H1 (cell line): ENCODE measurements at regions not wholly inside any gene's neighbourhood (a gene's known extent, or its start where the extent isn't known, plus 50 kb on each side); places are given as distances from the start of the nearest gene placed in this dataset.

Experiments used
- CTCF ChIA-PET: fragments of 300-600 bp; sonication (Branson Sonifier 250); formaldehyde crosslinking; loops from one replicate; lab custom pipeline; 2021; ENCODE audit not compliant: partially characterized antibody; lab: Charles Lee
- POLR2A ChIA-PET: fragments of 300-600 bp; sonication (Branson Sonifier 250); formaldehyde crosslinking; loops from one replicate; lab custom pipeline; 2021; ENCODE audit warnings: inconsistent platforms; ENCODE audit not compliant: partially characterized antibody; lab: Charles Lee
- DNase-seq, 2 experiments: peaks; one replicate each; pipeline versions ENCODE4 v3.0.0 to v3.0.0-alpha.2; 2010 to 2022; ENCODE audit warnings: low spot score in 2 of 2, low read depth in 1 of 2, mixed read lengths in 1 of 2
- FAIRE-seq: peaks from 2 replicates; lab custom pipeline; 2011; peaks lifted over from hg19 to GRCh38; lab: Jason Lieb, UNC
- H2AFZ ChIP-seq: 2 replicates; pipeline ENCODE4 v1.8.1; 2012; ENCODE audit warnings: low read length, inconsistent platforms
- H2AK5ac ChIP-seq: 2 replicates; pipeline ENCODE4 v1.6.1; 2013; ENCODE audit warnings: low read depth, low read length
- H2BK120ac ChIP-seq: replicated peaks from 2 replicates; pipeline ENCODE3; 2013; ENCODE audit warnings: low read depth, low read length, inconsistent platforms
- H2BK12ac ChIP-seq: 2 replicates; pipeline ENCODE4 v1.6.1; 2013; ENCODE audit warnings: low read depth, low read length
- H2BK15ac ChIP-seq: 2 replicates; pipeline ENCODE4 v1.6.1; 2013; ENCODE audit warnings: low read length
- H2BK20ac ChIP-seq: 2 replicates; pipeline ENCODE4 v1.6.1; 2013; ENCODE audit warnings: low read length
- H2BK5ac ChIP-seq: 2 replicates; pipeline ENCODE4 v1.6.1; 2013; ENCODE audit warnings: low read depth, low read length
- H3K14ac ChIP-seq: 2 replicates; pipeline ENCODE4 v1.6.1; 2013; ENCODE audit warnings: inconsistent platforms; ENCODE audit not compliant: insufficient read length
- H3K18ac ChIP-seq: 2 replicates; pipeline ENCODE4 v1.6.1; 2013; ENCODE audit warnings: low read length; ENCODE audit errors: extremely low read depth
- H3K23ac ChIP-seq: 2 replicates; pipeline ENCODE4 v1.6.1; 2013; ENCODE audit warnings: inconsistent platforms; ENCODE audit not compliant: insufficient read length
- H3K23me2 ChIP-seq: 2 replicates; pipeline ENCODE4 v1.6.1; 2013; ENCODE audit warnings: low read depth, low read length
- H3K27ac ChIP-seq: 2 replicates; pipeline ENCODE4 v1.6.1; 2011; ENCODE audit warnings: low read depth, low read length, inconsistent platforms
- H3K27me3 ChIP-seq, 4 experiments: replicated peaks in 1 of 4; 1 replicate in 1 of 4; 2 replicates in 3 of 4; pipeline versions ENCODE4 v1.6.1 to v1.8.1; 2011 to 2013; ENCODE audit warnings: low read length in 3 of 4, mild to moderate bottlenecking in 3 of 4, inconsistent platforms in 2 of 4, mixed read lengths in 2 of 4, moderate library complexity in 1 of 4; ENCODE audit not compliant: control insufficient read depth in 3 of 4, insufficient read depth in 3 of 4; ENCODE audit errors: extremely low read depth in 1 of 4
- H3K36me3 ChIP-seq, 4 experiments: 2 replicates each; pipeline versions ENCODE4 v1.6.1 to v1.8.1; 2011 to 2013; ENCODE audit warnings: mild to moderate bottlenecking in 4 of 4, low read length in 3 of 4, moderate library complexity in 2 of 4, control low read depth in 1 of 4, inconsistent platforms in 1 of 4; ENCODE audit not compliant: insufficient read depth in 4 of 4, control insufficient read depth in 2 of 4
- H3K4ac ChIP-seq: replicated peaks from 2 replicates; pipeline ENCODE3; 2013; ENCODE audit warnings: low read length, low read depth, mixed read lengths, inconsistent platforms; ENCODE audit not compliant: insufficient read length
- H3K4me1 ChIP-seq, 4 experiments: replicated peaks in 1 of 4; 1 replicate in 1 of 4; 2 replicates in 3 of 4; pipeline versions ENCODE4 v1.6.1 to v1.8.1; 2011 to 2013; ENCODE audit warnings: low read length in 3 of 4, inconsistent platforms in 2 of 4, mixed read lengths in 1 of 4; ENCODE audit not compliant: insufficient read depth in 4 of 4, control insufficient read depth in 3 of 4
- H3K4me2 ChIP-seq, 2 experiments: 2 replicates each; pipeline versions ENCODE4 v1.6.1 to v1.8.1; 2011 to 2013; ENCODE audit warnings: low read depth in 2 of 2, low read length in 2 of 2, control low read depth in 1 of 2, inconsistent platforms in 1 of 2, mild to moderate bottlenecking in 1 of 2; ENCODE audit not compliant: insufficient read depth in 1 of 2
- H3K4me3 ChIP-seq, 4 experiments: fragments of 200-600, 300-600 bp in 1 of 4; sonication (generic), shearing (Covaris generic), sonication (Bioruptor Twin) in 1 of 4; 2 replicates each; pipeline versions ENCODE4 v1.5.1 to v1.8.1; 2011 to 2016; ENCODE audit warnings: low read length in 4 of 4, low read depth in 3 of 4, control low read depth in 2 of 4, inconsistent platforms in 2 of 4, mild to moderate bottlenecking in 2 of 4, mixed read lengths in 1 of 4, moderate library complexity in 1 of 4; ENCODE audit not compliant: insufficient read depth in 2 of 4; ENCODE audit errors: extremely low read depth in 1 of 4
- H3K56ac ChIP-seq: replicated peaks from 2 replicates; pipeline ENCODE3; 2013; ENCODE audit warnings: low read depth, mild to moderate bottlenecking, mixed read lengths, low read length, inconsistent platforms; ENCODE audit not compliant: insufficient read length
- H3K79me1 ChIP-seq: 2 replicates; pipeline ENCODE4 v1.6.1; 2013; ENCODE audit warnings: low read depth, low read length, control low read depth
- H3K79me2 ChIP-seq, 2 experiments: 2 replicates each; pipeline versions ENCODE4 v1.6.1 to v1.8.1; 2012 to 2013; ENCODE audit warnings: low read length in 2 of 2, mild to moderate bottlenecking in 2 of 2, inconsistent platforms in 1 of 2; ENCODE audit not compliant: insufficient read depth in 2 of 2, control insufficient read depth in 1 of 2
- H3K9ac ChIP-seq, 4 experiments: replicated peaks in 1 of 4; 1 replicate in 1 of 4; 2 replicates in 3 of 4; pipeline versions ENCODE4 v1.6.1 to v1.8.1; 2011 to 2013; ENCODE audit warnings: low read depth in 3 of 4, low read length in 3 of 4, control low read depth in 2 of 4, mild to moderate bottlenecking in 2 of 4, moderate library complexity in 2 of 4, inconsistent platforms in 1 of 4; ENCODE audit errors: extremely low read depth in 1 of 4
- H3K9me3 ChIP-seq, 2 experiments: 2 replicates each; pipeline versions ENCODE4 v1.6.1 to v1.8.1; 2012 to 2013; ENCODE audit warnings: mild to moderate bottlenecking in 2 of 2, moderate library complexity in 2 of 2, control low read depth in 1 of 2, inconsistent platforms in 1 of 2, low read depth in 1 of 2, low read length in 1 of 2, mixed read lengths in 1 of 2; ENCODE audit not compliant: insufficient read depth in 2 of 2
- H4K20me1 ChIP-seq, 2 experiments: replicated peaks in 1 of 2; 2 replicates each; pipeline versions ENCODE3 to v1.8.1; 2011 to 2013; ENCODE audit warnings: inconsistent platforms in 2 of 2, low read length in 2 of 2, mild to moderate bottlenecking in 1 of 2; ENCODE audit not compliant: insufficient read depth in 2 of 2, control insufficient read depth in 1 of 2
- H4K5ac ChIP-seq: 2 replicates; pipeline ENCODE4 v1.6.1; 2013; ENCODE audit warnings: low read length, low read depth, mixed read lengths, inconsistent platforms; ENCODE audit not compliant: insufficient read length
- H4K8ac ChIP-seq: 2 replicates; pipeline ENCODE4 v1.8.0; 2013; ENCODE audit warnings: mild to moderate bottlenecking, moderate library complexity, low read length, inconsistent platforms; ENCODE audit not compliant: insufficient read depth; ENCODE audit errors: extremely low read depth
- H4K91ac ChIP-seq: replicated peaks from 2 replicates; pipeline ENCODE3; 2013; ENCODE audit warnings: low read length, mixed read lengths, inconsistent platforms; ENCODE audit not compliant: insufficient read length
- BACH1 ChIP-seq: IDR thresholded peaks from 2 replicates; pipeline ENCODE4 v1.6.1; 2012; ENCODE audit warnings: low read length, improper control_type of control experiment
- CTCF ChIP-seq, 3 experiments: IDR thresholded peaks; 1 replicate in 2 of 3; 2 replicates in 1 of 3; pipeline versions ENCODE4 v1.5.1 to v1.6.1; 2011; ENCODE audit warnings: low read length in 3 of 3, mild to moderate bottlenecking in 3 of 3, inconsistent platforms in 2 of 3, low read depth in 1 of 3, moderate library complexity in 1 of 3; ENCODE audit not compliant: insufficient read depth in 1 of 3; ENCODE audit errors: control extremely low read depth in 1 of 3
- EGR1 ChIP-seq: IDR thresholded peaks from 2 replicates; pipeline ENCODE4 v1.6.1; 2011; ENCODE audit warnings: low read depth, low read length, borderline replicate concordance
- GABPA ChIP-seq: IDR thresholded peaks from 2 replicates; pipeline ENCODE4 v1.6.1; 2011; ENCODE audit warnings: mild to moderate bottlenecking, low read length, moderate library complexity, borderline replicate concordance; ENCODE audit not compliant: insufficient read depth
- GTF2F1 ChIP-seq: IDR thresholded peaks from 2 replicates; pipeline ENCODE4 v1.6.1; 2012; ENCODE audit warnings: low read depth, low read length, improper control_type of control experiment, borderline replicate concordance
- KDM4A ChIP-seq: IDR thresholded peaks from one replicate; pipeline ENCODE4 v1.7.1; 2012; ENCODE audit warnings: low read depth, mild to moderate bottlenecking, moderate library complexity, low read length, inconsistent platforms; ENCODE audit not compliant: severe bottlenecking
- POLR2A ChIP-seq, 2 experiments: IDR thresholded peaks; 1 replicate in 1 of 2; 2 replicates in 1 of 2; pipeline ENCODE4 v1.6.1; 2011; ENCODE audit warnings: low read depth in 2 of 2, low read length in 2 of 2, mild to moderate bottlenecking in 2 of 2; ENCODE audit errors: control extremely low read depth in 1 of 2
- RNF2 ChIP-seq: fragments of 200-900, 300-1000 bp; sonication (generic); IDR thresholded peaks from 2 replicates; pipeline ENCODE4 v1.7.1; 2016; ENCODE audit warnings: borderline replicate concordance, low read depth, mild to moderate bottlenecking, antibody characterized with exemption, low read length; ENCODE audit not compliant: poor library complexity, severe bottlenecking; ENCODE audit errors: missing control alignments
- SAP30 ChIP-seq: fragments of 300-600 bp; sonication (generic); IDR thresholded peaks from 2 replicates; pipeline ENCODE4 v1.7.1; 2012; ENCODE audit warnings: low read length, moderate library complexity, mild to moderate bottlenecking, inconsistent platforms; ENCODE audit not compliant: insufficient read depth, insufficient replicate concordance
- SIN3A ChIP-seq, 2 experiments: IDR thresholded peaks in 1 of 2; conservative IDR thresholded peaks in 1 of 2; 2 replicates each; pipeline ENCODE4 v1.6.1; 2011 to 2012; ENCODE audit warnings: low read length in 2 of 2, improper control_type of control experiment in 1 of 2, low read depth in 1 of 2, mild to moderate bottlenecking in 1 of 2
- SRF ChIP-seq: IDR thresholded peaks from 2 replicates; pipeline ENCODE4 v1.6.1; 2011; ENCODE audit warnings: mild to moderate bottlenecking, low read depth, low read length, moderate library complexity
- SUZ12 ChIP-seq: fragments of 200-600 bp; sonication (generic); IDR thresholded peaks from 2 replicates; pipeline ENCODE4 v1.6.1; 2012; ENCODE audit warnings: mild to moderate bottlenecking, inconsistent platforms, low read length, moderate library complexity, mixed read lengths
- WGBS, 2 experiments: shearing (Covaris generic) in 1 of 2; methylation state at CpG; one replicate each; pipeline versions ENCODE4 v1.1.6 to v1.1.7; 2013 to 2015; ENCODE audit warnings: low lambda C conversion rate in 2 of 2, mixed read lengths in 2 of 2, inconsistent platforms in 1 of 2, low coverage in 1 of 2, missing lambda C conversion rate in 1 of 2; ENCODE audit not compliant: insufficient replicate concordance in 2 of 2, insufficient coverage in 1 of 2, insufficient read length in 1 of 2; ENCODE audit errors: extremely low coverage in 1 of 2, missing lambda C conversion rate in 1 of 2; 5-methylcytosine and 5-hydroxymethylcytosine counted together

- POLR2A ChIA-PET: no interaction called here
- no peak overlapping the region for H3K14ac ChIP-seq
- H3K9me3 ChIP-seq: peaks cover 17% of the 10 kb centered on the region in 2 experiments
- CTCF ChIA-PET: no interaction called here
- no peaks in the 10 kb centered on the region for H4K20me1 ChIP-seq
- H3K23ac ChIP-seq: no peak overlapping the region
- H2BK15ac ChIP-seq: no peak overlapping the region
- H3K9ac ChIP-seq: no peak overlapping the region
- no peak overlapping the region for H3K18ac ChIP-seq
- no peaks in the 10 kb centered on the region for H3K4me1 ChIP-seq
- no peak overlapping the region for H2BK20ac ChIP-seq
- no peak overlapping the region for H2BK5ac ChIP-seq
- no peak overlapping the region for H4K91ac ChIP-seq
- no peaks in the 10 kb centered on the region for H3K79me2 ChIP-seq
- no peak overlapping the region for H4K5ac ChIP-seq
- DNase-seq (no peak), FAIRE-seq (no peak)
- no peak overlapping the region for H4K8ac ChIP-seq
- no peak overlapping the region for H3K27ac ChIP-seq
- H3K4me2 ChIP-seq: no peak overlapping the region
- H3K36me3 ChIP-seq: no peaks in the 10 kb centered on the region
- H3K23me2 ChIP-seq: peaks cover 1% of the 10 kb centered on the region; the same call in 1 of the 2 replicates
- H2AK5ac ChIP-seq: no peak overlapping the region
- 81% methylated on average over 2 of the region's 2 CpGs; no CpG with 5 or more reads in 1 of the 2 experiments for WGBS, 2 experiments
- no peak overlapping the region for H2BK12ac ChIP-seq
- no peak overlapping the region for H2BK120ac ChIP-seq
- H3K79me1 ChIP-seq: no peaks in the 10 kb centered on the region
- H2AFZ ChIP-seq: no peak overlapping the region
- H3K4me3 ChIP-seq: no peak overlapping the region
- H3K4ac ChIP-seq: no peak overlapping the region
- no peak overlapping the region for H3K56ac ChIP-seq
- H3K27me3 ChIP-seq: no peaks in the 10 kb centered on the region
- TF ChIP-seq BACH1 (no peak), KDM4A (no peak), SRF (no peak), GABPA (no peak), SAP30 (no peak), RNF2 (no peak), POLR2A (IDR thresholded peaks at IDR 0.05; ENCODE audit: control extremely low read depth in 1 of 2, low read depth in 2 of 2, low read length in 2 of 2) (no peak), GTF2F1 (no peak), EGR1 (no peak), CTCF (IDR thresholded peaks at IDR 0.05; ENCODE audit: control extremely low read depth in 1 of 3, insufficient read depth in 1 of 3, low read depth in 1 of 3, low read length in 3 of 3) (no peak), SIN3A (conservative IDR thresholded peaks at IDR 0.05 in 1 of 2, IDR thresholded peaks at IDR 0.05 in 1 of 2; ENCODE audit: low read depth in 1 of 2, low read length in 2 of 2) (no peak), SUZ12 (no peak)
Observed at GRCh38 chr9:97779608-97780007, 73.4 kb upstream of the FOXE1 start.
